ENCODE measurements at regions not wholly inside any gene's neighbourhood (a gene's known extent, or its start where the extent isn't known, plus 50 kb on each side); places are given as distances from the start of the nearest gene placed in this dataset.

DNA sequence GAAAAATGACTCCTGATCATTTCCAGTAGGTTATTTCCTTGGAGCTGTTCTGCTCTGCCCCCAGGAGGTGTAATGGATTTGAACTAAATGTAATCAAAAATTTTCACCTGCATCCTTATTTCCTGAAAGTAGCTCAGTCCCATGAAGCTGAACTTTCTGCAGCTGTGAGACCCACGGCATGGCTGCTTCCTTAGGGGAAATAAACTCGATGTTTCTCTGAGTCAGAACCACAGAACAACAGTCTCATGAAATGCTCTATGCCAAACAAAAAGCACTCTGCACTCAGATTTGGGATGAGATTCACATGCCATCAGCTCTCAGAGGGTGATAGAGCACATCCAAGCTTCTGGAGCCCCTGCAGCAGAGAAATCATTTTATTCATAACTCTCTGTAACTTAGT is 224.1 kb upstream of the PLEKHG7 start:
- no peak for TF ChIP-seq ZNF565 (CRISPR knock-in tag; conservative IDR thresholded peaks at IDR 0.05; ENCODE audit: low read depth)
- no peak for TF ChIP-seq ESRRG (CRISPR knock-in tag; IDR thresholded peaks at IDR 0.05)
- TF ChIP-seq PPARA (CRISPR knock-in tag; IDR thresholded peaks at IDR 0.05; ENCODE audit: borderline replicate concordance): no peak
- TF ChIP-seq POU6F1 (CRISPR knock-in tag; IDR thresholded peaks at IDR 0.05; ENCODE audit: borderline replicate concordance, low read depth): no peak
- TF ChIP-seq CSDC2 (CRISPR knock-in tag; IDR thresholded peaks at IDR 0.05): no peak
- no peak for TF ChIP-seq ZNF8 (CRISPR knock-in tag; IDR thresholded peaks at IDR 0.05)
- TF ChIP-seq PATZ1 (CRISPR knock-in tag; IDR thresholded peaks at IDR 0.05; ENCODE audit: borderline replicate concordance): no peak
- TF ChIP-seq SNAI2 (CRISPR knock-in tag; IDR thresholded peaks at IDR 0.05): no peak
- TF ChIP-seq TOX (CRISPR knock-in tag; IDR thresholded peaks at IDR 0.05; ENCODE audit: borderline replicate concordance): no peak
- no peak for ATAC-seq

GRCh38 chr12:92476844-92477243 is 225.9 kb upstream of the PLEKHG7 start:
- no peak for ATAC-seq
- TF ChIP-seq ISL1 (CRISPR knock-in tag; IDR thresholded peaks at IDR 0.05): no peak
- TF ChIP-seq TCF4 (CRISPR knock-in tag; IDR thresholded peaks at IDR 0.05; ENCODE audit: borderline replicate concordance): no peak
- TF ChIP-seq ESRRG (CRISPR knock-in tag; IDR thresholded peaks at IDR 0.05): no peak
- no peak for TF ChIP-seq BACH2 (CRISPR knock-in tag; IDR thresholded peaks at IDR 0.05; ENCODE audit: borderline replicate concordance)
- no peak for TF ChIP-seq CREB5 (CRISPR knock-in tag; IDR thresholded peaks at IDR 0.05; ENCODE audit: low read depth)
- no peak for TF ChIP-seq CSDC2 (CRISPR knock-in tag; IDR thresholded peaks at IDR 0.05)

DNA sequence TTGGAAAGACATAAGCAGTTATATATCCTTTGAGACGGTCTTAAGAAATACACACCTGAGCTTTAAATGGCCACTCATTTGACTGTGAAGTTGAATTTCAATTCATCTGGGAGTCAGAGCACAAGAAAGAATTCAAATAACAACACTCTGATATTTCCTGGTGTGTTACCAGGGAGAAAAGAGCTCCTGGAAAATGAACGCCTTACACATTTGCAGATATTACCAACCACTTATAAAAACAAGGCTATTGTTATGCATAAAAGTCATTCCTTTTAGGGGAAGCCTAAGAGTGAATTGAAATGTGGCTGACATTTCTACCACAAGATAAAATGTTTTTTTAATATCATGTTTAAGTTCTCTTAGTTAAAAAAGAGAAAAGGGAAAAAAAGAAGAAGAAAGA is 229.2 kb upstream of the PLEKHG7 start:
- no peak for ATAC-seq
- TF ChIP-seq OSR1 (CRISPR knock-in tag; IDR thresholded peaks at IDR 0.05) (no peak), SNAI2 (CRISPR knock-in tag; IDR thresholded peaks at IDR 0.05) (no peak), ZC3H10 (CRISPR knock-in tag; IDR thresholded peaks at IDR 0.05) (no peak), ESRRG (CRISPR knock-in tag; IDR thresholded peaks at IDR 0.05) (no peak), RARB (CRISPR knock-in tag; IDR thresholded peaks at IDR 0.05) (no peak), TCF4 (CRISPR knock-in tag; IDR thresholded peaks at IDR 0.05; ENCODE audit: borderline replicate concordance) (no peak), ZFP3 (CRISPR knock-in tag; IDR thresholded peaks at IDR 0.05) (no peak)
- TF ChIP-seq, protein P1, sequence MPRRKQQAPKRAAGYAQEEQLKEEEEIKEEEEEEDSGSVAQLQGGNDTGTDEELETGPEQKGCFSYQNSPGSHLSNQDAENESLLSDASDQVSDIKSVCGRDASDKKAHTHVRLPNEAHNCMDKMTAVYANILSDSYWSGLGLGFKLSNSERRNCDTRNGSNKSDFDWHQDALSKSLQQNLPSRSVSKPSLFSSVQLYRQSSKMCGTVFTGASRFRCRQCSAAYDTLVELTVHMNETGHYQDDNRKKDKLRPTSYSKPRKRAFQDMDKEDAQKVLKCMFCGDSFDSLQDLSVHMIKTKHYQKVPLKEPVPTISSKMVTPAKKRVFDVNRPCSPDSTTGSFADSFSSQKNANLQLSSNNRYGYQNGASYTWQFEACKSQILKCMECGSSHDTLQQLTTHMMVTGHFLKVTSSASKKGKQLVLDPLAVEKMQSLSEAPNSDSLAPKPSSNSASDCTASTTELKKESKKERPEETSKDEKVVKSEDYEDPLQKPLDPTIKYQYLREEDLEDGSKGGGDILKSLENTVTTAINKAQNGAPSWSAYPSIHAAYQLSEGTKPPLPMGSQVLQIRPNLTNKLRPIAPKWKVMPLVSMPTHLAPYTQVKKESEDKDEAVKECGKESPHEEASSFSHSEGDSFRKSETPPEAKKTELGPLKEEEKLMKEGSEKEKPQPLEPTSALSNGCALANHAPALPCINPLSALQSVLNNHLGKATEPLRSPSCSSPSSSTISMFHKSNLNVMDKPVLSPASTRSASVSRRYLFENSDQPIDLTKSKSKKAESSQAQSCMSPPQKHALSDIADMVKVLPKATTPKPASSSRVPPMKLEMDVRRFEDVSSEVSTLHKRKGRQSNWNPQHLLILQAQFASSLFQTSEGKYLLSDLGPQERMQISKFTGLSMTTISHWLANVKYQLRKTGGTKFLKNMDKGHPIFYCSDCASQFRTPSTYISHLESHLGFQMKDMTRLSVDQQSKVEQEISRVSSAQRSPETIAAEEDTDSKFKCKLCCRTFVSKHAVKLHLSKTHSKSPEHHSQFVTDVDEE (CRISPR knock-in tag; IDR thresholded peaks at IDR 0.05): no peak

DNA sequence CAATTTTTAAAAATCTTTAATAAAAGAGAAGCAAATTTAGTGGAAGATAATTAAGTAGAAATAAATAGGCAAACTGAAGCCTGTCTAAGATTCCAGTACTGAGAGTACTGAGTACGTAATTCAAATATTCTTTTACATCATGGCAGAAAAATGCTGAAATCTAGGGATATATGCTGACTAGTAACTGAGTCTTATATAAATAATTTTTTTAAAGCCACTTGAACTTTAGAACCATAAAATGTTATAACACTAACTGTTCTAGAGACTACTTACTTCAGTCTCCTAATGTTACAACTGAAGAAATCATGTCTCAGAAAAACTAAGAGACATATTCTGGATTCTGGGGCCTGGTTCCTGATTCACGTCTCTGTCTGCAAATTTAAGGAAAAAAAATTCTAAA is 230.6 kb upstream of the PLEKHG7 start:
- TF ChIP-seq RARB (CRISPR knock-in tag; IDR thresholded peaks at IDR 0.05) (no peak), OSR1 (CRISPR knock-in tag; IDR thresholded peaks at IDR 0.05) (no peak), ZFP3 (CRISPR knock-in tag; IDR thresholded peaks at IDR 0.05) (no peak), GLIS3 (CRISPR knock-in tag; IDR thresholded peaks at IDR 0.05) (no peak), ZNF70 (CRISPR knock-in tag; IDR thresholded peaks at IDR 0.05) (no peak), SNAI2 (CRISPR knock-in tag; IDR thresholded peaks at IDR 0.05) (no peak), ESRRG (CRISPR knock-in tag; IDR thresholded peaks at IDR 0.05) (no peak), POU6F1 (CRISPR knock-in tag; IDR thresholded peaks at IDR 0.05; ENCODE audit: borderline replicate concordance, low read depth) (no peak), CSRNP3 (CRISPR knock-in tag; IDR thresholded peaks at IDR 0.05) (no peak), ZFP30 (CRISPR knock-in tag; IDR thresholded peaks at IDR 0.05) (no peak), CSDC2 (CRISPR knock-in tag; IDR thresholded peaks at IDR 0.05) (no peak), TCF4 (CRISPR knock-in tag; IDR thresholded peaks at IDR 0.05; ENCODE audit: borderline replicate concordance) (no peak)
- TF ChIP-seq, protein P1 (CRISPR knock-in tag; IDR thresholded peaks at IDR 0.05): no peak
- ATAC-seq: no peak

Measured in SK-N-SH treated with all-trans-retinoic acid at 6 μM for 48 hours (cell line).